HG02798 (cell line): ENCODE measurements at regions not wholly inside any gene's neighbourhood (a gene's known extent, or its start where the extent isn't known, plus 50 kb on each side); places are given as distances from the start of the nearest gene placed in this dataset.

Experiments
- ATAC-seq: cut with Tn5 transposase; IDR thresholded peaks from one replicate; pipeline ENCODE4 v1.9.1; 2021; ENCODE audit warnings: mild to moderate bottlenecking; ENCODE audit not compliant: unreplicated experiment, poor library complexity

DNA sequence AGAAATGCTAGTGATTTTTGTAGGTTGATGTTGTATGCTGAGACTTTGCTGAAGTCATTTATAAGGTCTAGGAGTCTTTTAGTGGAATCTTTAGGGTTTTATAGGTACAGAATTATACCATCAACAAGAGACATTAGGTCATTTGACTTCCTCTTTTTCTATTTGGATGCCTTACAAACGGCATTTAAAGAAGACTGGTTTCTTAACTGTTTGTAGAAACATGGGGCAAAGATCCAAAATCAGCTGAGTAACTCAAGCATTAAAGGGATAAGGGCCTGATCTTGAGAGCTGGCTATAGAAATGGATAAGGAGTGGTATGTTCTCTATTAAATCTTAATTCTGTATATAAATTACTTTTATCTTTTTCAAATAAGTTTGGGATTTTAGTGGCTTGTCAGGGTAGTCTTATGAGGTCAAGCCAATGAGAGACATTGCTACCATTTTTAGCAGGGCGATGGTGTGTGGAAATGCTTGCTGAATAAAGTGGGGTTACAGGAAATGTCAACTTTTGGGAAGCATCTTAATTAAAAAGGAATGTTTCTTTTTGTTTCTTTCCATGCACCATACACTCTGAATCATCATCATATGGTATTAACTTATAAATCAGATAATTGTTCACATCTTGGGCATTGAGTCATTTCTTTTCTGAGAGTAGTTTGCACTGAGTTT lies 197.7 kb upstream of the GBE1 start:
- no peak for ATAC-seq

DNA sequence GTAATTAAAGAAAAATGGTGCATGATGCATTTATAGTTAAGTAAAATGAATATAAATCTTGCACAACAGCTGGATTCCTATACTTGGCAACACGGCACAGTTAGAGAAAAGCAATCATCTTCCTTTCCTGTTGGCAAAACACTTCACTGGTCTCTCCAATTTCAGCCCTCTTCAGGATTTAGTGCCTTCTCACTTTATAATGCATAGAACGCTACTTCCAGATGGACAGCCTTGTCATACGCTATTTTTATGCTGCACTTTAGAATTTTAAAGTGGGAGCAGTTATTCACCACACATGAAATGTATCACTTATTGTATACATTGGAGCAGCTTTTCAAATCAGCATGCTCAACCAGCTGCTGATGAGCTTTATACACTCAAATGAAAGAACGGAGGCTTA lies 194.4 kb upstream of the GBE1 start:
- no peak for ATAC-seq

DNA sequence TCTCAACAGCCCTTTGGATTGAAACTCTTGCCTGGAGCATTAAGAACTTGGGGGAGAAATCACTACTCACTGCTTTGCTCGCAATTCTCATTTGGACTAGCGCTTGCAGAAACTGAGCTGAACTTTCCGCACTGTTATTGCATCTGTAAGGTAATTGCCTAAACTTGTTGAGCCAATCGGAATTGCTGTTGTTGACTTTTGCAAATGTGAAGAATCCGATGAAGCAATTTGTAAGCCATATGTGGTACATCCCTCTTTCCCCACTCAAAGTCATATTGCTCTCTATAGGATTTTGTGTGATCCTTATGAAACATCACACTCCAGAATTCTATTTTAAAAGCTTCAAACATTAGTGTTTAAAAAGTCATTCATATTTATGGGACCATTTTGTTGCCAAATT lies 191.7 kb upstream of the GBE1 start:
- ATAC-seq: no peak

DNA sequence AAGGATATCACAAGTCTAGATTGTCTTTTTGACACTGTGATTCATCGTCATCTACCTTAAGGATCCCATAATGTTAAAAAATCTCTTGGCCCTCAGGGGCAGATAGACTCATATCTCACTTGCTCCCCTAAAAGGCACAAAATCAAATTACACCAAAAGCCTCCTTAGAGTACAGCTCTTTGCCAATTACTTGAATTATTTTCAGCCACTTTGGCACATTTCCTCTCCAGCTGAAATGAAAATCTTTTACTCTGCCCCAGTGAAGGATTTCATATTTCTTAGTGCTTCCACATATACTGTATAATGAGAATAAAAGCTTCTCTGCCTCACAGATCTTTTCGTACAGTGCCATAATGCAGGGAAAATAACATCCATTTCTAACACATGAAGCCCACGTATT lies 190.7 kb upstream of the GBE1 start:
- ATAC-seq: no peak

DNA sequence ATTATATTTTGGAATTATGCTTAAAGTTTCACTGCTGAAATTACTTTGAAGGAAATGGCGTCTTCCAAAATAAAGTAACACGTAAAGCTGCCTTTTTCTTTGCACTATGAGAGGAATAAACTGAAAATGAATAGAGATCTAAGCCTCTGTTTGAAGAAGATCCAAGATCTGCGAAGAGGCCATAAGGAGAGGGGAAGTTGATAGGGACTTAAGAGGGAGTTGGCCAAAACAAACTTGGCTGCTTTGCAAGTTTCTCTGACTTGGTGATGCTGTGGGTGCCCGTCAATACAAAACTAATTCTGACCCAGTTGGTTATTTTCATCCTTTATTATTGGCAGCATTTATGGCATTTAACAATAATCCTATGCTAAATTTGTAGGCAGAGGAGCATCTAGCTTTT lies 190.2 kb upstream of the GBE1 start:
- ATAC-seq: no peak

DNA sequence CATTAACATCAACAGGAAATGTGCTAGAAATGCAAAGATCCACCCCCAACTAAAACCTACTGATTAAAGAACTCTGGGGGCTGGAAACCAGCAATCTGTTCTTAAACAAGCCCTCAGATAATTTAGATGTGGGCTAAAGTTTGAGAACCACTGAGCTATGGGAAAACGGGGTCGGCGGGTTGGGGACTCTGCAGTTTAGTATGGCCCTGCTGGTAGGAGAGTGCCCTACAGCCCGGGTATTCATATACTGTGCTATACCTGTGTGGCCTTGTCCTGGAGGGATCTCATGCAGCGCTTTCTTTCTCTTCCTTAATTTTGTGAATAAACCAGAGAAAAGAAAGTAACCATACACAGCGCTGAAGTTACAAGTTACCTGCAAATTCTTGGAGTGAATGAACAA lies 189.7 kb upstream of the GBE1 start:
- no peak for ATAC-seq

DNA sequence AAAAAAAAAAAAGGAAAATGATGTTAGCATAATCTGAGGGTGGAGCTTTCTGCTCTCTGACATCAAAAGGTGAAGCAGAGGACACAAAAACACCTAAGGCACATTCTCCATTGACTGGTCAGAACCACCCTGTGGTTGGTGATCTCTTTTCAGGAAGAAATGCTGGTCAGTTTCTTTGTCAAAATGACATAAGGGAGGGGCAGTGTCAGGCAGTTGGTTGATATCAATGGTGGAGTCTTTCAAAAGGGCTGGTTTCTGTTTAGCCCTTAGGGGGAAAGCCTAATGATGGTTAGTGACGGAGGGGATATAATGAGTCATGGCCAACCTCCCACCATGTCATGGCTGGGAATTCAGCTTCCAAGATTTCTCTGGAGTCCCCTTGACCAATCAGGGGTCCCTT lies 185.9 kb upstream of the GBE1 start:
- no peak for ATAC-seq

DNA sequence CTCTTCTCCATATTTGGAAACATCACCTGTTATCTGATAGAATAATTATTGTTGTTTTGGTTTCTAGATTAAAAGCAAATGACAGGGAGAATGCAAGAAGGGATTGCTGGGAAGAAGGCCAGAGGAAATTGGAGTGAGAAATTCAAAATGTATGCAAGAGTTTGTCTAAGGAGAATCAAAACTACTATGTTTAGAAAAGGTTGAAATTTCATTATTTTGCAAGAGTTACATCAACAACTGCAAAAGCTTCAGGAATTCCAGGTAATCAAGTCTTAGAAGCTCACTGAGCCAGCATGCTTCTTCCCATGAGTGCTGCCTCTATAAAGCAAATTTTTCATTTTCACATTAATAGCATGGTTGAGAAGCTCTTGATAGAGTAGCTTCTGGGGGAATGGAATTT lies 177.2 kb upstream of the GBE1 start:
- ATAC-seq: no peak

DNA sequence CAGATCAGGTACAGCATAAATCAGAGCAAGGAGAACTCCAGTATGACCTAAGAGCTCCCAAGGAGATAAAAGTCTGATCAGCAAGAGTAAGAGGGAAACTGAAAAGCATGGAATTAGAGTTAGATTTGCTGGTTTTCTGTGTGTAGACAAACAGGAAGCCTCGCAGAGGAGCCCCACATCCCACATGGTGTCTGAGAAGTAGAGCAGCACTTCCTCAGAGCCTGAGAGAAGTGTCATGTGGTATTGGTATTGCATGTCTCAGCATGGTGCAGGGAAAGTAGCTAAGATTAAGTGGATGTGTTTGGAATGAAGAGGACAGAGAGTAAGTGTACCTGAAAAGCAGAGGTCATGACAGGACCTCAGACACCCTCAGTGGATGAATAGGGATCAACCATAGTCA lies 175.4 kb upstream of the GBE1 start:
- no peak for ATAC-seq

DNA sequence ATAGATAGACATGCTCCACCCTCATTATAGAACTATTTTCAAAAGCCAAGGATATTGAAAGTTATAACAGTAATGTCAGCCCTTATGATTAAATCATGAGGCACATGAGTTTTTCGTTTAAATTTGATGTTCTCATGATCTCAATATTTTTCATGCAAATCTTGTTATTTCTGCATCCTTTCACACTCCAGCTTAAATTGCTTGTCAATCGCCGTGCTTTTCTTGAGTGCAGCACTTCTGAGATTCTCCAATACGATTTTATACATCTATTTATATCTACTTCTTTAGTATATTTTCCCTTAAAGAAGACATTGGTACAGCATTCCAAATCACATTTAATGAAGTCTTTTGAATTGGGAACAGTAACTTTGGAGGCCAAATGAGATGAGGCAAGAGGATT lies 171.2 kb upstream of the GBE1 start:
- no peak for ATAC-seq

DNA sequence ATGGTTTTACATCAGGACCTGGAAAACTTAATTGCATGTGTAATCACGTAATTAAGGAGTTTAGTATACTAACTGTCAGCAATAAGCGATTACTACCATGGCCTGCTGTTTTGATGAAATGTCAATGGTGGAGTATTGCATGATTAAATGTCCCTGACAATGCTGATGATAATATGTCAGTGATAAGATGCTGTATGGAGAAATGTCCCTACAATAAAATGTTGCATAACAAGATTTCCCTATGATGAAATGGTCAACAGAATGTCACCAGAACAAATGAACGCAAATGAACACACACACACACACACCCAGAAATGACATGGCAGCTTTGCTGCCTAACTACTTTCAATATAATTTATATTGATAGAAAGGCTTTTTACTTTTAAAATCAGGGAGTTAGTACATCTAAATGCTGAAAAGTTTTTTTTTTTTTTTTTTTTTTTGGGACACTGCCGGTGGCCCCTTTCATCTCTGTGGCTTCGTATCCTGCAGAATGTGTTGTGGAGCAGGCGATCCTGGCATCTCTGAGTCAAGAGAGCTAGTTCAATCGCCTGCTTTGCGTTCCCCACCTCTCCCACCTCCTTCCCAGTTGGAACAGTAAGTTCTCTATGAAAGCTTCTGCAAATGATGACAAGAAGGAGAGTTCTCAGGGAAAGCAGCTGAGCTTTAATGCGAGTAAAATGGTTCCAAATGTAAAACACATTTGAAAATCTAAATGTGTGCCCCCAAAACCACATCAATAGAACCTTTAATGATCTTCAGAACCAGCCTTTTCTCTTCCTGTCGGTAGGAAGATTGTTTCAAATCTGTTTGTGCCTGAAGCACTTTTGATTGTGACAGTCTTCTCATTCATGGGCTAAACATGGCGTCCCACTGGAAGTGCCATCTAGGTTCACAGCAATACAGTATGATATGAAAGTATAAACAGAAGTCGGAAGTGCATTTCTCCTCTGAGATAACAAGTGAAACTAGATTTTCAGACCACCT lies 170.1 kb upstream of the GBE1 start:
- ATAC-seq: no peak

DNA sequence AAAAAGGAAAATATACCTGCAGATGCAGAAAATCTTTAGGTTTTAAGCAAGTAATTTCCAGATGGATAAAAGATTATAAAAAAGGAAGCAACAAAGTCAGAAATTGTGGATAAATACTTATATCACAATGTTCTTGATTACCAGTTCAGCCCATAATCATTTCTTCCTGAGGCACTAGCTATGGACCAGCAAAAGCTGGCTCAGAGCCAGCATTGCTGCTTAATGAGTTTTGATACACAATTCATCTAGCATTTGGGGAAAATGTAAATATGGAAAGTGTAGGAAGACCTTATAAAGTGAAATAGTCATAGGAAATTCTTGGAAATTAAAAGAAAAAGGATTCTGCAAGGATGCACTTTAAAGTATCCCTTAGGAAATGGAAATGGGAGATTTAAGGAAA lies 168.3 kb upstream of the GBE1 start:
- ATAC-seq: no peak

DNA sequence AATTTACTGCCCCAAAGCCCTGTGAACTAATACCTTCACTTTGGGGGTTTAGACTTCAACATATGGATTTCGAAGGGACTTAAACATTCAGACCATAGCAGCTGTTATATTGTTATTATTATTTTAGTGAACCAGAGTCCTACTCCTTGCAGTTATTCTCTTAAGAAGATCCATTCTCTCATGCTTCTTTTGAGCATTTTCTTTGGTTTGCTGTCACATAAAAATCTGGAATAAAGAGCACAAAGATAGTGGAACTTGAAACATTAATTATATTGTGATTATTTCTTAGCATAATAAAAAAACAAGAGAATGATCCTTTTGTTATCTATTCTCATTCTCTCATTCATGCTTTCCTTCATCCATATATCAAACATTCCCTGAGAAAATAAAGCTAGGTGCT lies 166.4 kb upstream of the GBE1 start:
- no peak for ATAC-seq

DNA sequence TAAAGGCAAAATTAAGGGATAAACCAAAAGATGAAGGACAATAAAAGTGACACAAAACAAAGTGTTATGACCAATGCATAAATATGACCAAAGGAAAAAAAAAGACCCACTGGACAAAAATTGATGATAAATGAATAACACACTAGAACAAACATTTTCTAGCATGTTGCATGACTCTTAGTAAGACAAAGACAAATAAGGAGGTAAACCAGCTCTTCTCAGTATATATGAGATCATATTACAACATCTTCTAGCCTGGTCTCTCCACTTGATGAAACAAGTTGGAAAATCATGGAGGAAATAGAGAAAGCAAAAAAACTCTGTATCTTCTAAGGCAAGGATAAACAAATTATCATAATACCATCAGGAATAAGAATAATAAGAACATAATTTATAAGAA lies 163.9 kb upstream of the GBE1 start:
- no peak for ATAC-seq

DNA sequence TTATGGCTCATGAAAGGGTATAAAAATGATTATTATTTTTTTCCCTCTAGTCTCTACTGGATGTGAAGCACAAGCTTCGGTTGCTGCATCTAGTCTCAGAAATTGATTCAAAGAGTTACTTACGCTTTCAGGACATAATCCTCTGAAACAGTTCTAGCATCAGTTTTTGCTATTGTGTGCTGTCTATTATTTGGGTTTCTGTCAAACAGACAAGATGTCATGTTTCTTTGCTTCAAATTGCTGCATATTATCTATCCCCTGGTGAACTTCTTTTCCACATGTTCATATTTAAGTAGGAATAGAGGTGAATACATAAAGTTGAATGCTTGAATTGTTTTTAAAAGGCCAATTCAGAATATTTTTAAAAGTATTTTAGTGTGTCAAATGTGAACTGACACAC lies 161.6 kb upstream of the GBE1 start:
- no peak for ATAC-seq

DNA sequence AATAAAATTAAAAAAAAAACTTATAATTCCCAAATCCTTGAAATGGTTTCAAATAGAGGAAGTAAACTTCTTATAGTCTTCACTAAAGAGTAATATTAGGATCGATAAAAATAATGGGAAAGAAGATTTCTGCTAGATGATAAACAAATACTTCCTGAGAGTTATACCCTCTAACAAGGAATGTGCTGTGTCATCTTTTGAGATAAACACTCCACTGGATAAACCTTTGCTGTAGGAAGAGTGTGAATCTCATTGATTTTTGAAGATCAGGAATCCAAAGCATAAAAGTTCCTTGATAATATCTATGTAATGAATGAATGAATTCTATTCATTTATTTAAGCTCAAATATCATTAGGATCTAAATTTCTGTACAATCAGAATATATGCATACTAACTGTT lies 161.0 kb upstream of the GBE1 start:
- ATAC-seq: no peak

DNA sequence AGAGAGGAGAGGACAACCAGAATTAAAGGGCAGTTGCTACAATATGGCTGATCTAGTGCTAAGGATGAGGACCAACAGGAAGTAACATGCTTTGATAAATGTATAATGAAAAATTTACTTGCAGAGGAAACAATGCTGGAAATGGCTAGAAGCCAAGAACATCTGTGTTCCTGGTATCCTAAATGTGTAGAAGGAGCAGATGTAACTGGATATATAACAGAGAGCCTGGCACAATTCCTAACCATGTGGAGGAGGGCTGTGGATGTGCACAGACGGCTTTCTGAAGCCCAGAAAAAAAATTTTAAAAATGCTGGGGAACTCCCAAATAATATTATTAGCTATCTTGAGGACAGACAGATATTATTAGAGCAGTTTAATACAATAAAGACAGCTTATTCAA lies 159.4 kb upstream of the GBE1 start:
- no peak for ATAC-seq

DNA sequence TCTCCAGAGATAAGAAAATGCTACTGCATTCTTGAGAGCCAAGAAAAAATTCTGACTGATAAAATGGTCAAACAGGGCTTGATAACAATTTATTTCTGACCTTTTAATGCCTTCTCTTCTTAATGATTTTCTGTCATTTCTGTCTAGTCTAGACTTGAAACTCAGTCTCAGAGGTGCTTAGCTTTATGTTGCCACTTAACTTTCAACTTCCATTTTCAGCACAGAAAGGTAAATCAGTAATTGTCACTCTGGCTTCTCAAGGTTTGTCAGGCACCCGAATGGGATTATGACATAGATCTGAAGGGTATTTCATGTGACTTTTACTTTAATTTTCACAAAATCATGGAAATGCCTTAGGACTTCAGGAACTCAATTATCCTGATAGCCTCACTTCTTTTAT lies 155.4 kb upstream of the GBE1 start:
- ATAC-seq: no peak

DNA sequence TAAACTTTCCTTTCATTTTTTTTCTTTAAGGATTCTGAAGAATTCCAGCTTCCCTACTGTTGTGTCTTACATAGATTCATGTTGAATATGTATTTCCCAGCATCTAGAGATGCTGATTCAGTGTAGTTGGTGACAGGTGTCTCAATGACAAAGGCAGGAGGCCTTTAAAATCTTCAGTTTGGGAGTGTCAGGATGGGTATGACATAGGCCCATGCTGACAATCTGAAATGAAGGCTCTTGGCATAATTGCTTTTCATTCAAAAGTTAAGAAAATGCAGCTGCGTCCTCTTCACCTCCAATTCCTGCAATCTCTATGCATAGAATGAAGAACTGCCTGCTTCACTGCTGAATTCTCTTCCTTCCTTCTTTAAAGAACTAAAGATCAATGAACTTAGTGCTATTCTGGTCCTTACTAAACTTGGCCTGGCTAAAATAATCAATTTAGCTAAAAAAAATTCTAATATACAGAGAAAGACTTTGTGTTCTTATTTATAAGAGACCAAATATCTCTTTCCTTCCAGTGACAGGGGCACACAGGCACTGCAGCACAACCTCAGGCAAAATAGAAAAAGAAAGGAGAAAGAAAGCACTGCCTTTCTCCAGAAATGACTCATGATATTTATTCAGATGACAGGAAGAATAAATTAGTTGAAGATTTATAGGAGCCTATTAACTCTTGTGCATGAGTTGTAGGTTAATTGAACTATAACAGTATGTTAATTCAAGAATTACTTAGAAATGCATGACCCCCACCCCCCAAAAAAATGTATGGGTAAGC lies 152.6 kb upstream of the GBE1 start:
- no peak for ATAC-seq

DNA sequence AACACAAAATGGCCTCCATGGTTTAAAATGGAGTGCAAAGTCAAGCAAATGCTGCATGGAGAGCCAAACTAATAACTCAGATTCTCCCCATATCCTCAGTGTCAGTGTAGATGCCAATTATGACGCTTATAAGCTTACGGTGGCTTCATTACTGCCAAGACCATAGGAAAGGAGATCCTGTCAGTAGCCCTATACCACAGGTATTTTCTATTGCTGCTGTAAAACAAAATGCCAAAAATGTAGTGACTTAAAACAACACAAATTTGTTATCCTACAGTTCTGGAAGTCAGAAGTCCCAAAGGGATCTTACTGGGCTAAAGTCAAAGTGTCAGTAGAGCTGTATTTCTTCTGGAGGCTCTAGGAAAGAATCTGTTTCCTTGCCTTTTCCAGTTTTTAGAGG lies 149.8 kb upstream of the GBE1 start:
- no peak for ATAC-seq

DNA sequence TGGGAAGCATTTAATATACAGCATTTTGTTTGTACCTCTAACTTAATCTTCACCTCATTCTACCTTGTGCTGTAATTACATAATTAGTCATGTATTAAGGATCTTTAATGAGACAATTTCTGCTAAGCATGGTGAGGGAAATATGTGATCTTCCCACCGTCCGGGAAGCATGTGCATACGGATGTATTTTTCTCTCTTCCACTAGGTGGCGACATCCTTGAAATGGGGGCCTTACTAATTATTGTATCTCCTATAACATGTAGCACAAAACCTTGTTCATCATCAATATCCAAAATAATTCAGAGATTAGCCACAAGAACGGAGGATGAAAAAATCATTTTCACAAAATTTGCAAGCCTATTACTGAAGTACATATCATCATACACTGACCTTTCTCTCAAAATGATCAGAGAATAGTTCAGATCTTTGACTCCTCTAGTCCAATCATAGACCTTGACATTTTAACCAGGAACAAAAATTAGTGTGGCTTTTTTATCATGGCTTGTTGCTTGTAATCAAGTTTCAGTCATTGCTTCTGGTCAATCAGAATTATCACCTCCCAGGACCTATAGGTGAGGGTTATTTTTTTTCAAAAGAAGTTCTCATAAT lies 148.9 kb upstream of the GBE1 start:
- ATAC-seq: peak; percentile 84
